HL-60 (cell line): ENCODE measurements at regions not wholly inside any gene's neighbourhood (a gene's known extent, or its start where the extent isn't known, plus 50 kb on each side); places are given as distances from the start of the nearest gene placed in this dataset.

Source experiments
- DNase-seq, 2 experiments: peaks; one replicate each; pipeline ENCODE4 v3.0.0-alpha.2; 2010 to 2020; ENCODE audit warnings: low read depth in 1 of 2, low spot score in 1 of 2
- H3K27ac ChIP-seq: fragments of 250-450 bp; sonication (Bioruptor Pico); replicated peaks from 2 replicates; pipeline ENCODE4 v1.5.1; 2020; ENCODE audit warnings: mild to moderate bottlenecking, moderate library complexity
- H3K27me3 ChIP-seq: fragments of 250-450 bp; sonication (Bioruptor Pico); 2 replicates; pipeline ENCODE4 v1.5.1; 2021; ENCODE audit warnings: mild to moderate bottlenecking, moderate library complexity; ENCODE audit not compliant: insufficient read depth, poor library complexity, severe bottlenecking
- H3K4me3 ChIP-seq: replicated peaks from 2 replicates; pipeline ENCODE4 v1.5.1; 2011; ENCODE audit warnings: mild to moderate bottlenecking, control low read depth, low read length; ENCODE audit not compliant: insufficient read depth
- GABPA ChIP-seq: IDR thresholded peaks from 2 replicates; pipeline ENCODE4 v1.6.1; 2012; ENCODE audit warnings: low read depth
- POLR2AphosphoS5 ChIP-seq: IDR thresholded peaks from 2 replicates; pipeline ENCODE4 v1.6.1; 2012; ENCODE audit warnings: low read depth
- SPI1 ChIP-seq: IDR thresholded peaks from 2 replicates; pipeline ENCODE4 v1.6.1; 2012; ENCODE audit warnings: low read depth, mild to moderate bottlenecking, borderline replicate concordance
- TF ChIP-seq, protein P1 (sequence below): IDR thresholded peaks from one replicate; pipeline ENCODE4 v1.5.1; 2011; ENCODE audit warnings: low read length, control low read depth, inconsistent platforms; ENCODE audit not compliant: insufficient read depth
- TF ChIP-seq, protein P2 (sequence below): IDR thresholded peaks from 2 replicates; pipeline ENCODE4 v1.6.1; 2012; ENCODE audit warnings: low read depth; ENCODE audit not compliant: insufficient replicate concordance

DNA sequence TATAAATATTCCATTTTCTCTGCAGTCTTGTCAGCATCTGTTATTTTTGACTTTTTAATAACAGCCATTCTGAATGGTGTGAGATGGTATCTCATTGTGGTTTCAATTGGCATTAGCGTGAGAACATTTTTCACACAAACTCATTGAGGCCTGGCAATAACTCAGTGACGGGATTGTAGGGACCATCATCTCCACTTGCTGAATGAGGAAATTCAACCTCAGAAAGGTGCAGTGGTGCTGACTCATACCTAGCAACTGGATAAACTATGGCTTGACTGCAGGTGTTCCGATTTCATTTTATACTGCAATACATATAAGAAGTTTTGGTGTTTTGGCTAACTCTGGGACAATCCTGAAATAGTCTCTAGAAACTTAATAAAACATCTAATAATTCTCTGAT lies 88.3 kb upstream of the DDIT4L start:
- Histone ChIP-seq H3K4me3 (no peak overlapping the region), H3K27ac (no peak overlapping the region), H3K27me3 (no peaks in the 10 kb centered on the region)
- DNase-seq = no peak
- TF ChIP-seq, protein P1, sequence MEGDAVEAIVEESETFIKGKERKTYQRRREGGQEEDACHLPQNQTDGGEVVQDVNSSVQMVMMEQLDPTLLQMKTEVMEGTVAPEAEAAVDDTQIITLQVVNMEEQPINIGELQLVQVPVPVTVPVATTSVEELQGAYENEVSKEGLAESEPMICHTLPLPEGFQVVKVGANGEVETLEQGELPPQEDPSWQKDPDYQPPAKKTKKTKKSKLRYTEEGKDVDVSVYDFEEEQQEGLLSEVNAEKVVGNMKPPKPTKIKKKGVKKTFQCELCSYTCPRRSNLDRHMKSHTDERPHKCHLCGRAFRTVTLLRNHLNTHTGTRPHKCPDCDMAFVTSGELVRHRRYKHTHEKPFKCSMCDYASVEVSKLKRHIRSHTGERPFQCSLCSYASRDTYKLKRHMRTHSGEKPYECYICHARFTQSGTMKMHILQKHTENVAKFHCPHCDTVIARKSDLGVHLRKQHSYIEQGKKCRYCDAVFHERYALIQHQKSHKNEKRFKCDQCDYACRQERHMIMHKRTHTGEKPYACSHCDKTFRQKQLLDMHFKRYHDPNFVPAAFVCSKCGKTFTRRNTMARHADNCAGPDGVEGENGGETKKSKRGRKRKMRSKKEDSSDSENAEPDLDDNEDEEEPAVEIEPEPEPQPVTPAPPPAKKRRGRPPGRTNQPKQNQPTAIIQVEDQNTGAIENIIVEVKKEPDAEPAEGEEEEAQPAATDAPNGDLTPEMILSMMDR = no peak
- no peak for TF ChIP-seq SPI1
- TF ChIP-seq POLR2AphosphoS5 = no peak
- no peak for TF ChIP-seq GABPA
- TF ChIP-seq, protein P2, sequence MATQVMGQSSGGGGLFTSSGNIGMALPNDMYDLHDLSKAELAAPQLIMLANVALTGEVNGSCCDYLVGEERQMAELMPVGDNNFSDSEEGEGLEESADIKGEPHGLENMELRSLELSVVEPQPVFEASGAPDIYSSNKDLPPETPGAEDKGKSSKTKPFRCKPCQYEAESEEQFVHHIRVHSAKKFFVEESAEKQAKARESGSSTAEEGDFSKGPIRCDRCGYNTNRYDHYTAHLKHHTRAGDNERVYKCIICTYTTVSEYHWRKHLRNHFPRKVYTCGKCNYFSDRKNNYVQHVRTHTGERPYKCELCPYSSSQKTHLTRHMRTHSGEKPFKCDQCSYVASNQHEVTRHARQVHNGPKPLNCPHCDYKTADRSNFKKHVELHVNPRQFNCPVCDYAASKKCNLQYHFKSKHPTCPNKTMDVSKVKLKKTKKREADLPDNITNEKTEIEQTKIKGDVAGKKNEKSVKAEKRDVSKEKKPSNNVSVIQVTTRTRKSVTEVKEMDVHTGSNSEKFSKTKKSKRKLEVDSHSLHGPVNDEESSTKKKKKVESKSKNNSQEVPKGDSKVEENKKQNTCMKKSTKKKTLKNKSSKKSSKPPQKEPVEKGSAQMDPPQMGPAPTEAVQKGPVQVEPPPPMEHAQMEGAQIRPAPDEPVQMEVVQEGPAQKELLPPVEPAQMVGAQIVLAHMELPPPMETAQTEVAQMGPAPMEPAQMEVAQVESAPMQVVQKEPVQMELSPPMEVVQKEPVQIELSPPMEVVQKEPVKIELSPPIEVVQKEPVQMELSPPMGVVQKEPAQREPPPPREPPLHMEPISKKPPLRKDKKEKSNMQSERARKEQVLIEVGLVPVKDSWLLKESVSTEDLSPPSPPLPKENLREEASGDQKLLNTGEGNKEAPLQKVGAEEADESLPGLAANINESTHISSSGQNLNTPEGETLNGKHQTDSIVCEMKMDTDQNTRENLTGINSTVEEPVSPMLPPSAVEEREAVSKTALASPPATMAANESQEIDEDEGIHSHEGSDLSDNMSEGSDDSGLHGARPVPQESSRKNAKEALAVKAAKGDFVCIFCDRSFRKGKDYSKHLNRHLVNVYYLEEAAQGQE = no peak

DNA sequence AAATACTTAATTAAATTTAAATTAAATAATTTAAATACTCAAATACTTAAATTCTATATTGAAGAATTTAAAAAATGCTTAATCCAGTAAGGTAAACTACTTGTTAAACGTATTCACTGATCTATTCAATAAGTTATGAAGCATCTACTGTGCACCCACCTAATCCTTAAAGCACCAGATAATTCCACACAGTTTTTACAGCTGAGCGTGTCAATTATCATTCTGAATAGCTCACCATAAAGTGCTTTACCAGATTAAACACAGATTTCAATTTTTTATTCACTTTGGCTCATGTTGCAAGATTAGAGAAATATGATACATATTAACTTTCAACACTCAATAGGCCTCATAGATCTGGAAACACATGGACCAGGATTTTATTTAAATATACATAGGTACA lies 79.2 kb upstream of the DDIT4L start:
- H3K4me3 ChIP-seq = no peak overlapping the region
- TF ChIP-seq GABPA (no peak), POLR2AphosphoS5 (no peak), SPI1 (no peak)
- TF ChIP-seq, protein P2 = no peak
- TF ChIP-seq, protein P1 = no peak
- H3K27me3 ChIP-seq = no peaks in the 10 kb centered on the region
- H3K27ac ChIP-seq = no peak overlapping the region
- no peak for DNase-seq

DNA sequence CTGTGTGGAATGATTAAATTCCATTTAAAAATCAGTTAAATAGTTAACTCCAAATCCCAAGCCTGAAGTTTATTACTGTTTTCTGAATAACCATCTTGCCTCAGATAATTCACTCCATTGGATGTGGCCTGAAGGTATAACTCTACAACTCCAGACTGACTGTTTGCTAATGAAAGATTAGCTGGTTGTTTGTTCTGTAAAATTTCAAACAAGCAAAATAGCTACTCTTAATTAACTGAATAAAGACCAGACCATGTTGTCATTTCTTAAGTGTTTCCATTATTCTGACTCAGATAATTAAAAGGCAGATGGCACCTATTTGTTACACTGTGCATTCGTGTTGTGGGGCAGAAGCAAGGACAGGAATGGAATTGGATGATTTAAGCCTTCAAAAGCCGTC lies 78.5 kb upstream of the DDIT4L start:
- TF ChIP-seq POLR2AphosphoS5 = no peak
- TF ChIP-seq, protein P2 = no peak
- TF ChIP-seq SPI1 = no peak
- TF ChIP-seq, protein P1 = no peak
- TF ChIP-seq GABPA = no peak

More for the DNA sequence above, 78.5 kb upstream of the DDIT4L start:
- no peak overlapping the region for H3K27ac ChIP-seq
- no peak for DNase-seq
- no peak overlapping the region for H3K4me3 ChIP-seq
- H3K27me3 ChIP-seq = no peaks in the 10 kb centered on the region
